ENCODE measurements at regions not wholly inside any gene's neighbourhood (a gene's known extent, or its start where the extent isn't known, plus 50 kb on each side); places are given as distances from the start of the nearest gene placed in this dataset.

DNA sequence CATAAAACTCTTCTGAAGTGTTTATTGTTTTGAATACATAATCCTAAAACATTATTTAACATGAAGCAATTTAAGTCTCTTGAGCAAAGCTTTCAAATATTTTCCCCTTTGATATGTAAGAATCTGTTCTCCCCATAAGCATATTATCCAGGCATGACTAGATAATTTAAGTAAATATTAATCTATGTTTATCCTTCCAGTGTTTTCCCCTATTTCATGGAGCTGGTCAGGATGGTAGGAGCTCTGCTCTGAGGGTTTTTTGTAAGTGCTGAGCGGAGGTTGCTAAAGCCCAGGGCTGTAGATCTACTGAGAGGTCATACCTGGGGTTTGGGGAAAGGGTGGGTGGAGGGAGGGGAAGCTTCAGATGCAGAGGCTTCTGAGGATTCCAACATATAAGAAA, 258.9 kb upstream of the SFRP2 start:
- DNase-seq (ENCODE audit: low read depth) = no peak
- TF ChIP-seq, protein P1, sequence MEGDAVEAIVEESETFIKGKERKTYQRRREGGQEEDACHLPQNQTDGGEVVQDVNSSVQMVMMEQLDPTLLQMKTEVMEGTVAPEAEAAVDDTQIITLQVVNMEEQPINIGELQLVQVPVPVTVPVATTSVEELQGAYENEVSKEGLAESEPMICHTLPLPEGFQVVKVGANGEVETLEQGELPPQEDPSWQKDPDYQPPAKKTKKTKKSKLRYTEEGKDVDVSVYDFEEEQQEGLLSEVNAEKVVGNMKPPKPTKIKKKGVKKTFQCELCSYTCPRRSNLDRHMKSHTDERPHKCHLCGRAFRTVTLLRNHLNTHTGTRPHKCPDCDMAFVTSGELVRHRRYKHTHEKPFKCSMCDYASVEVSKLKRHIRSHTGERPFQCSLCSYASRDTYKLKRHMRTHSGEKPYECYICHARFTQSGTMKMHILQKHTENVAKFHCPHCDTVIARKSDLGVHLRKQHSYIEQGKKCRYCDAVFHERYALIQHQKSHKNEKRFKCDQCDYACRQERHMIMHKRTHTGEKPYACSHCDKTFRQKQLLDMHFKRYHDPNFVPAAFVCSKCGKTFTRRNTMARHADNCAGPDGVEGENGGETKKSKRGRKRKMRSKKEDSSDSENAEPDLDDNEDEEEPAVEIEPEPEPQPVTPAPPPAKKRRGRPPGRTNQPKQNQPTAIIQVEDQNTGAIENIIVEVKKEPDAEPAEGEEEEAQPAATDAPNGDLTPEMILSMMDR (IDR thresholded peaks at IDR 0.05; ENCODE audit: insufficient read depth, low read depth, low read length) = no peak
- no peak overlapping the region for H3K4me3 ChIP-seq (ENCODE audit: low read depth, low read length)

- TF ChIP-seq, protein P1 (IDR thresholded peaks at IDR 0.05; ENCODE audit: insufficient read depth, low read depth, low read length) = no peak
- no peak overlapping the region for H3K4me3 ChIP-seq (ENCODE audit: low read depth, low read length)
- peak; percentile 6 for DNase-seq (ENCODE audit: low read depth)
Observed at GRCh38 chr4:154044742-154045485, 256.0 kb upstream of the SFRP2 start.

- no peak for DNase-seq (ENCODE audit: low read depth)
- H3K4me3 ChIP-seq (ENCODE audit: low read depth, low read length) = no peak overlapping the region
- TF ChIP-seq, protein P1 (IDR thresholded peaks at IDR 0.05; ENCODE audit: insufficient read depth, low read depth, low read length) = no peak
Observed at GRCh38 chr4:154044108-154044531, 255.2 kb upstream of the SFRP2 start.

- TF ChIP-seq, protein P1 (IDR thresholded peaks at IDR 0.05; ENCODE audit: insufficient read depth, low read depth, low read length) = no peak
- DNase-seq (ENCODE audit: low read depth) = no peak
- no peak overlapping the region for H3K4me3 ChIP-seq (ENCODE audit: low read depth, low read length)
Observed at GRCh38 chr4:154041640-154042039, 252.8 kb upstream of the SFRP2 start.

GRCh38 chr4:154039435-154040343, 250.8 kb upstream of the SFRP2 start:
- H3K4me3 ChIP-seq (ENCODE audit: low read depth, low read length) = no peak overlapping the region
- TF ChIP-seq, protein P1 (IDR thresholded peaks at IDR 0.05; ENCODE audit: insufficient read depth, low read depth, low read length) = no peak
- no peak for DNase-seq (ENCODE audit: low read depth)

DNA sequence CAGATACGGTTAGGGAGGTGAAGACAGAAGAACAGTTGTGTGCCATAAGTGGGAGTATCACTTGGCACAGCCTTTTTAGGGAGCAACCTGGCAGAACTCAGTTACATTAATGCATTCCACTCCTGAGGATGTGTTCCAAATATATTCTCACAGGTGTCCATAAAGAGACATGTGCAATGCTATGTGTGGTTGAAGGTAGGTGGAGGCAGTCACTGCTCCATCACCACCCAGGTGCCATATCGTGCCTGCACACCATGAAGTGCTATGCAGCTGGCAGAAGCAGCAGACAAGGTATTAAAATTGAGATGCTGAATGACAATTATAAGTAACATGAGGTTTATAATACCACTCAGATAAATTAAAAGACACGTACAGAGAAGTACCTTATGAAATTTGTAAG, 248.0 kb upstream of the SFRP2 start:
- DNase-seq (ENCODE audit: low read depth) = no peak
- TF ChIP-seq, protein P1 (IDR thresholded peaks at IDR 0.05; ENCODE audit: insufficient read depth, low read depth, low read length) = no peak
- H3K4me3 ChIP-seq (ENCODE audit: low read depth, low read length) = no peak overlapping the region
